ENCODE measurements at regions not wholly inside any gene's neighbourhood (a gene's known extent, or its start where the extent isn't known, plus 50 kb on each side); places are given as distances from the start of the nearest gene placed in this dataset.
"Not testable (repeated sequence)": the region's sequence is repeated elsewhere in the genome, so short reads cannot be mapped to it uniquely, and the experiment has no call there.

GRCh38 chr1:5118771-5119170 is 464.4 kb downstream of the AJAP1 start:
- not testable (repeated sequence) for TF ChIP-seq CTCF (conservative IDR thresholded peaks at IDR 0.05; ENCODE audit: low read depth in 2 of 2); EZH2phosphoT487 (IDR thresholded peaks at IDR 0.05; ENCODE audit: unreplicated experiment); NANOG (IDR thresholded peaks at IDR 0.05; ENCODE audit: borderline replicate concordance); EZH2 (IDR thresholded peaks at IDR 0.05; ENCODE audit: low read depth, unreplicated experiment); ZNF114 (CRISPR knock-in tag; IDR thresholded peaks at IDR 0.05); STAT1 (IDR thresholded peaks at IDR 0.05; ENCODE audit: unreplicated experiment); POLR2AphosphoS5 (IDR thresholded peaks at IDR 0.05; ENCODE audit: low read depth); JUNB (IDR thresholded peaks at IDR 0.05; ENCODE audit: unreplicated experiment); REST (IDR thresholded peaks at IDR 0.05; ENCODE audit: unreplicated experiment); CREB1 (CRISPR knock-in tag; IDR thresholded peaks at IDR 0.05; ENCODE audit: low read depth)
